Aorta (tissue), 5 donors: ENCODE measurements at regions not wholly inside any gene's neighbourhood (a gene's known extent, or its start where the extent isn't known, plus 50 kb on each side); places are given as distances from the start of the nearest gene placed in this dataset.

ENCODE experiments used
- ATAC-seq: fragments of 200-7000 bp; cut with Tn5 transposase; one replicate; pipeline ENCODE4 v1.9.1; 2022; ENCODE audit warnings: moderate library complexity; ENCODE audit not compliant: low FRiP score
- DNase-seq, 2 donors: peaks; one replicate each; pipeline ENCODE4 v3.0.0-alpha.2; 2020
- H3K27ac ChIP-seq, 2 donors: one replicate each; pipeline ENCODE4 v1.5.1; 2013; ENCODE audit warnings: low read length in 2 of 2, mild to moderate bottlenecking in 2 of 2, moderate library complexity in 2 of 2, control low read depth in 1 of 2, inconsistent platforms in 1 of 2, low read depth in 1 of 2
- H3K27me3 ChIP-seq, 2 donors: one replicate each; pipeline ENCODE4 v1.6.1; 2013; ENCODE audit warnings: control low read depth in 1 of 2, low read length in 1 of 2, mild to moderate bottlenecking in 1 of 2, moderate library complexity in 1 of 2; ENCODE audit not compliant: insufficient read depth in 2 of 2, control insufficient read depth in 1 of 2
- H3K36me3 ChIP-seq, 2 donors: one replicate each; pipeline ENCODE4 v1.6.1; 2013; ENCODE audit warnings: control low read depth in 1 of 2, low read length in 1 of 2, mild to moderate bottlenecking in 1 of 2; ENCODE audit not compliant: insufficient read depth in 2 of 2, control insufficient read depth in 1 of 2
- H3K4me1 ChIP-seq, 2 donors: one replicate each; pipeline ENCODE4 v1.6.1; 2013; ENCODE audit warnings: low read length in 2 of 2, control low read depth in 1 of 2, mild to moderate bottlenecking in 1 of 2, moderate library complexity in 1 of 2; ENCODE audit not compliant: insufficient read depth in 2 of 2, control insufficient read depth in 1 of 2
- H3K4me3 ChIP-seq, 2 donors: one replicate each; pipeline ENCODE4 v1.5.1; 2013; ENCODE audit warnings: low read length in 2 of 2, control low read depth in 1 of 2, mild to moderate bottlenecking in 1 of 2
- H3K9me3 ChIP-seq: one replicate; pipeline ENCODE4 v1.6.1; 2013; ENCODE audit warnings: mild to moderate bottlenecking, low read length; ENCODE audit not compliant: control insufficient read depth
- WGBS, 2 donors: extraction: QIAGEN DNeasy Blood & Tissue Kit; methylation state at CpG; one replicate each; pipeline ENCODE4 v1.1.7; 2013; 5-methylcytosine and 5-hydroxymethylcytosine counted together
- intact Hi-C, 2 donors: fragments of 100-400 bp; cut with DNase I; formaldehyde crosslinking; loops; one replicate each; pipeline versions ENCODE4 v1.14.2 to v1.15.0; 2022
- donor health status: healthy with polysubstance abuse.
- donor health status: Bipolar disorder and iron deficiency.
- donor health status: DM: no; HTN: no; CAD: no.
- donor health status: DM: no; HTN: no; CAD: no.
- donor health status: DM: yes; HTN: yes; CAD: no.

GRCh38 chr2:144094408-144095151 is 425.3 kb downstream of the ZEB2 start:
- Histone ChIP-seq H3K4me3 (no peak overlapping the region), H3K36me3 (no peaks in the 10 kb centered on the region), H3K27ac (no peak overlapping the region), H3K27me3 (no peaks in the 10 kb centered on the region), H3K9me3 (no peaks in the 10 kb centered on the region), H3K4me1 (no peaks in the 10 kb centered on the region)
- intact Hi-C loops = no loop called here
- ATAC-seq (no peak), DNase-seq (no peak)
- 97% methylated on average over 5 of the region's 5 CpGs for WGBS, 2 donors

GRCh38 chr2:144091622-144092021 is 428.3 kb downstream of the ZEB2 start:
- H3K9me3 ChIP-seq = no peaks in the 10 kb centered on the region
- H3K4me1 ChIP-seq = no peaks in the 10 kb centered on the region
- WGBS, 2 donors = 97% methylated on average over 3 of the region's 3 CpGs
- H3K36me3 ChIP-seq = no peaks in the 10 kb centered on the region
- H3K4me3 ChIP-seq = no peak overlapping the region
- ATAC-seq (no peak), DNase-seq (no peak)
- no peak overlapping the region for H3K27ac ChIP-seq
- H3K27me3 ChIP-seq = no peaks in the 10 kb centered on the region
- intact Hi-C loops = no loop called here

DNA sequence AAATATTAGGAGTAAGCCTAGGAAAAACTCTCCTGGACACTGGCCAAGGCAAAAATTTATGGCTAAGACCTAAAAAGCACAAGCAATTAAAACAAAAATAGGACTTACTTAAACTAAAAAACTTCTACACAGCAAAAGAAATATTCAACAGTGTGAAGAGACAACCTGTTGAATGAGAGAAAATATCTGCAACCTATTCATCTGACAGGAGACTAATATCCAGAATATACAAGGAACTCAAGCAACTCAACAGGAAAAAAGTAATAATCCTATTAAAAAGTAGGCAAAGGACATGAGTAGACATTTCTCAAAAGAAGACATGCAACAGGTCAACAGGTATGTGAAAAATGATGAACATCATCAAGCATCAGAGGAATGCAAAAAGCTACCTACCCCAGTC is 431.1 kb downstream of the ZEB2 start:
- Histone ChIP-seq H3K36me3 (no peaks in the 10 kb centered on the region), H3K4me3 (no peak overlapping the region), H3K27ac (no peak overlapping the region), H3K27me3 (no peaks in the 10 kb centered on the region), H3K4me1 (no peaks in the 10 kb centered on the region), H3K9me3 (no peaks in the 10 kb centered on the region)
- intact Hi-C loops = no loop called here
- no peak for DNase-seq
- no peak for ATAC-seq

- Histone ChIP-seq H3K27ac (no peak overlapping the region), H3K4me1 (no peaks in the 10 kb centered on the region), H3K36me3 (no peaks in the 10 kb centered on the region), H3K27me3 (no peaks in the 10 kb centered on the region), H3K4me3 (no peak overlapping the region), H3K9me3 (no peaks in the 10 kb centered on the region)
- ATAC-seq = no peak
- DNase-seq = no peak
- intact Hi-C loops = no loop called here
Observed at GRCh38 chr2:144086965-144087364, 433.0 kb downstream of the ZEB2 start.

DNA sequence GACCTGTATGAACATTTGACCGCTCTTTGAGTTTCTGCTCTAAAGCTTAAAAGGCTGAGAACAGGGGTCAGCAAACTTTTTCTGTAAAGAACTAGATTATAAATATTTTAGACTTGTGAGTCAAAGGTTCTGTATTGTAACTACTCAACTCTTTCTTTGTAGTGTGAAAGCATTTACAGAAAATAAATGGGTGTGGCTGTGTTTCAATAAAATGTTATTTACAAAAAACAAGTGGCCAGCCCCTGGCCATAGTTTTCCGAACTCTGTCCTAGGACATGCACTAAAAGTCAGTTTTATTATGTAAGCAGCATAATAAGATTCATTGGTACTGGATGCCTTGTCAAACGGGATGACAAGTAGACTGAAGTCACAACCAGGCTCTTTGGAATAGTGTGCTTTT is 434.9 kb downstream of the ZEB2 start:
- WGBS, 2 donors = 88 to 89% methylated on average over 3 of the region's 3 CpGs
- H3K27ac ChIP-seq = no peak overlapping the region
- no peaks in the 10 kb centered on the region for H3K36me3 ChIP-seq
- intact Hi-C loops = no loop called here
- DNase-seq = no peak
- ATAC-seq = no peak
- H3K4me3 ChIP-seq = no peak overlapping the region
- H3K9me3 ChIP-seq = no peaks in the 10 kb centered on the region
- H3K4me1 ChIP-seq = no peaks in the 10 kb centered on the region
- H3K27me3 ChIP-seq = no peaks in the 10 kb centered on the region

GRCh38 chr2:144084114-144084661 is 435.7 kb downstream of the ZEB2 start:
- Histone ChIP-seq H3K27ac (no peak overlapping the region), H3K4me1 (no peaks in the 10 kb centered on the region), H3K36me3 (no peaks in the 10 kb centered on the region), H3K27me3 (no peaks in the 10 kb centered on the region), H3K9me3 (no peaks in the 10 kb centered on the region), H3K4me3 (no peak overlapping the region)
- intact Hi-C loops = no loop called here
- no peak for ATAC-seq
- no peak for DNase-seq
- 76 to 79% methylated on average over 2 of the region's 2 CpGs for WGBS, 2 donors

- Histone ChIP-seq H3K9me3 (no peaks in the 10 kb centered on the region), H3K4me3 (no peak overlapping the region), H3K27me3 (no peaks in the 10 kb centered on the region), H3K36me3 (no peaks in the 10 kb centered on the region), H3K27ac (no peak overlapping the region), H3K4me1 (no peaks in the 10 kb centered on the region)
- intact Hi-C loops = no loop called here
- peak; percentile 60 to 72 for DNase-seq
- WGBS, 2 donors = 95 to 98% methylated on average over 1 of the region's 1 CpG
- ATAC-seq = no peak
Observed at GRCh38 chr2:144083211-144083610, 436.7 kb downstream of the ZEB2 start.

DNA sequence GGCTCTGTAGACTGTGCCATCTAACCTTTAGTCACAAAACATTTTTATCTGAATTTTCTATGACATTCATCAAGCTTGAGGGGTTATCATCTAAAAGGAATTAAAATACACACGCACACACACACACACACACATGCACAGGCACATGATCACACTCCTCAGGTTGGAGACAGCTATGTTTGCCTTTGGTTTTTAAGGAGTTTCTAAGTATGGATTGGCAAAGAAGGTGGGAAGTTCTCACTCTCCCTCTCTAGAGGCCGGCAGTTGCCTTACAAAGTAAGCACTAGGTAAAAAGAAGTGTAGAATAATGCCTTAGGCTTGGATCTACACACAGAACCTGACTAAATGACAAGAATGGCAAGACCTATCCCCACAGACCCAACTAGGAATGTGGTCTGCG is 437.1 kb downstream of the ZEB2 start:
- WGBS, 2 donors = 94% methylated on average over 3 of the region's 3 CpGs
- H3K9me3 ChIP-seq = no peaks in the 10 kb centered on the region
- intact Hi-C loops = no loop called here
- H3K27ac ChIP-seq = no peak overlapping the region
- H3K4me3 ChIP-seq = no peak overlapping the region
- DNase-seq = no peak
- no peaks in the 10 kb centered on the region for H3K36me3 ChIP-seq
- no peaks in the 10 kb centered on the region for H3K27me3 ChIP-seq
- H3K4me1 ChIP-seq = no peaks in the 10 kb centered on the region
- ATAC-seq = no peak

- Histone ChIP-seq H3K27me3 (no peaks in the 10 kb centered on the region), H3K4me1 (no peaks in the 10 kb centered on the region), H3K9me3 (no peaks in the 10 kb centered on the region), H3K4me3 (no peak overlapping the region), H3K27ac (no peak overlapping the region), H3K36me3 (no peaks in the 10 kb centered on the region)
- no peak for DNase-seq
- no peak for ATAC-seq
- intact Hi-C loops = no loop called here
Observed at GRCh38 chr2:144082327-144082726, 437.6 kb downstream of the ZEB2 start.
